ENCODE measurements at regions not wholly inside any gene's neighbourhood (a gene's known extent, or its start where the extent isn't known, plus 50 kb on each side); places are given as distances from the start of the nearest gene placed in this dataset.
"Not testable (repeated sequence)": the region's sequence is repeated elsewhere in the genome, so short reads cannot be mapped to it uniquely, and the experiment has no call there.

DNA sequence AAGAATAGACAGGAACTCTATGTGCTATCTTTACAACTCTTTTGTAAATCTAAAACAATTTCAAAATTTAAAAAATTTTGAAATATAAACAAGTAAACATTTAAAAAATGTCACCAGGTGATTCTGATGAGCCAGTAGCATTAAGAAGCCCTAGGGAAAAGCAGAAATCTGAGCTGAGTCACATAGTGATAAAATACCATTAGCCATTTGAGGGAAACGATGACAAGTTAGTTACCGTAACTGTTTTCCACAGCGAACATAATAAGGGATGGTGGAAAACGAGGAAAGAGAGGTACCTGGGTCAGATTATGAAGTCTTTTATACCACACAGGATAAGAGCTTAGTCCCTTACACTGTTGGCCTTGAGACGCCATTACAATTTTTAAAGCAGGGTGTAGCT is 55.5 kb downstream of the PRR15 start:
- DNase-seq (ENCODE audit: insufficient read length) = no peak
- no peak for TF ChIP-seq TAF1 (IDR thresholded peaks at IDR 0.05; ENCODE audit: borderline replicate concordance, low read depth, low read length)
- no peak for TF ChIP-seq POLR2A (IDR thresholded peaks at IDR 0.05; ENCODE audit: low read depth, low read length)
- TF ChIP-seq POLR2AphosphoS5 (IDR thresholded peaks at IDR 0.05; ENCODE audit: low read depth, low read length) = no peak
- no peak for FAIRE-seq

GRCh38 chr7:29619848-29620555 is 56.4 kb downstream of the PRR15 start:
- TF ChIP-seq TAF1 (IDR thresholded peaks at IDR 0.05; ENCODE audit: borderline replicate concordance, low read depth, low read length) (no peak), POLR2AphosphoS5 (IDR thresholded peaks at IDR 0.05; ENCODE audit: low read depth, low read length) (no peak), POLR2A (IDR thresholded peaks at IDR 0.05; ENCODE audit: low read depth, low read length) (no peak)
- no peak for FAIRE-seq

GRCh38 chr7:29620556-29620930 is 56.9 kb downstream of the PRR15 start:
- no peak for FAIRE-seq
- no peak for DNase-seq (ENCODE audit: insufficient read length)
- TF ChIP-seq TAF1 (IDR thresholded peaks at IDR 0.05; ENCODE audit: borderline replicate concordance, low read depth, low read length) (no peak), POLR2AphosphoS5 (IDR thresholded peaks at IDR 0.05; ENCODE audit: low read depth, low read length) (no peak), POLR2A (IDR thresholded peaks at IDR 0.05; ENCODE audit: low read depth, low read length) (no peak)

More at GRCh38 chr7:29619848-29620555, 56.4 kb downstream of the PRR15 start:
- no peak for DNase-seq (ENCODE audit: insufficient read length)

DNA sequence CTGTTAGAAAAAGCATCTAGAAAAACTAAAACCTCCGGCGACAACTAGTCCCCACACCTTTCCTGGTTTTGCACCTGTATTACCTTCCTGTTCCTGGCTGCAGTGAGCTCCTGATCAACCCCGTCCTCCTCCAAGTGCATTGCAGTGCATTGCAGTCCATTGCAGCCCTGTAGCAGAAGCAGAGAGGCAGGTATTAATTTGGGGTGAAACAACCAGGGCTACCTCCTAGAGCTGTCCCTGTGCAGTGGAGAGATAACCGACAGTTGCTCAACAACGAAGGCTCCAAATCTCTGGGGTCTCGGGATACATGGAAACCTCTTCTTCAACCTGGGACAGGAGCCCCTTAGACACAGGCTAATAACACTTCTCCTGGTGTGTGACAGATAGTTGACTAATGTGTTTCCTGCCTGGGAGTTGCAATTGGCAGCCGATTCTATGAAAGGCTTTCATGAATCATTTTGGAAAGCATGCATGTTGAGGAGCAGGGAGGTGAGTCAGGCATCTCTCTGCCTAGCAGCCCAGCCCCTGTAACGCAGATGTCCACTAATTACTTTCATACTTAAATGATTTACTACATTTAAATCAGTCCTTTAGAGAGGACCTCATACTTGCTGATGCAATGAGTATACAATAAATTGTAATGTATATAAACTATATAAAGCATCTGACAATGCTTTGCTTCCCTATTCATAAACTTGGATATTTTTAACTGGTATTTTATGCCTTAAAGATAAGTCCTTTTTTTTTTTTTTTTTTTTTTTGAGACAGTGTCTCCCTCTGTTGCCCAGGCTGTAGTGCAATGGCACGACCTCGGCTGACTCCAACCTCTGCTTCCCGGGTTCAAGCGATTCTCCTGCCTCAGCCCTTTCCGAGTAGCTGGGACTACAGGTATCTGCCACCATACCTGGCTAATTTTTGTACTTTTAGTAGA is 59.0 kb downstream of the PRR15 start:
- TF ChIP-seq POLR2A (IDR thresholded peaks at IDR 0.05; ENCODE audit: low read depth, low read length) = no peak
- no peak for TF ChIP-seq POLR2AphosphoS5 (IDR thresholded peaks at IDR 0.05; ENCODE audit: low read depth, low read length)
- no peak for TF ChIP-seq TAF1 (IDR thresholded peaks at IDR 0.05; ENCODE audit: borderline replicate concordance, low read depth, low read length)
- DNase-seq (ENCODE audit: insufficient read length) (no peak), FAIRE-seq (no peak)

DNA sequence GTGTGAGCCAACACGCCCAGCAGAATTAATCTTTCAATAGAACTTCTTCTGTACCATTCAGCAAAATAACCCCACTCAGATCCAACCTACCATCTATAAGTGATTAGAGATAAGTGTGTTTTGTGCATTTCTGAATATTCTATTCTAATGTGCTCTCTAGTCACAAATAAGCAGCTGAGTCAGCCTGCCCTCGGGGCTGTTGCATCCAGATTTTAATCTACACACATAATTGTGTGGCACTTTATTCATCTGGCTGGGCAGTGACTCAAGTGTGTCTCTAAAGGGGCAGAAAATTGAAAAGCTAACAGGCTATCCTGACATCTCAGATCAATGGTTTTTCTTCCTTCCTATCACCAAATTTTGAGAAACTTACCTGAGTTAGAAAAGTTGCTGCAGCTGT is 60.3 kb downstream of the PRR15 start:
- FAIRE-seq = no peak
- TF ChIP-seq POLR2A (IDR thresholded peaks at IDR 0.05; ENCODE audit: low read depth, low read length) (no peak), TAF1 (IDR thresholded peaks at IDR 0.05; ENCODE audit: borderline replicate concordance, low read depth, low read length) (no peak), POLR2AphosphoS5 (IDR thresholded peaks at IDR 0.05; ENCODE audit: low read depth, low read length) (no peak)

GRCh38 chr7:29626730-29627129 is 63.1 kb downstream of the PRR15 start:
- no peak for DNase-seq (ENCODE audit: insufficient read length)
- no peak for TF ChIP-seq TAF1 (IDR thresholded peaks at IDR 0.05; ENCODE audit: borderline replicate concordance, low read depth, low read length)
- TF ChIP-seq POLR2A (IDR thresholded peaks at IDR 0.05; ENCODE audit: low read depth, low read length) = no peak
- no peak for TF ChIP-seq POLR2AphosphoS5 (IDR thresholded peaks at IDR 0.05; ENCODE audit: low read depth, low read length)
- FAIRE-seq = no peak

More for the DNA sequence above, 60.3 kb downstream of the PRR15 start:
- no peak for DNase-seq (ENCODE audit: insufficient read length)

- no peak for TF ChIP-seq POLR2A (IDR thresholded peaks at IDR 0.05; ENCODE audit: low read depth, low read length)
- no peak for TF ChIP-seq TAF1 (IDR thresholded peaks at IDR 0.05; ENCODE audit: borderline replicate concordance, low read depth, low read length)
- no peak for TF ChIP-seq POLR2AphosphoS5 (IDR thresholded peaks at IDR 0.05; ENCODE audit: low read depth, low read length)
- FAIRE-seq (no peak), DNase-seq (ENCODE audit: insufficient read length) (no peak)
Observed at GRCh38 chr7:29627631-29628030, 64.0 kb downstream of the PRR15 start.

- DNase-seq (ENCODE audit: insufficient read length) = no peak
- no peak for FAIRE-seq
- TF ChIP-seq POLR2AphosphoS5 (IDR thresholded peaks at IDR 0.05; ENCODE audit: low read depth, low read length) (no peak), POLR2A (IDR thresholded peaks at IDR 0.05; ENCODE audit: low read depth, low read length) (no peak), TAF1 (IDR thresholded peaks at IDR 0.05; ENCODE audit: borderline replicate concordance, low read depth, low read length) (no peak)
Observed at GRCh38 chr7:29629507-29629906, 65.9 kb downstream of the PRR15 start.

DNA sequence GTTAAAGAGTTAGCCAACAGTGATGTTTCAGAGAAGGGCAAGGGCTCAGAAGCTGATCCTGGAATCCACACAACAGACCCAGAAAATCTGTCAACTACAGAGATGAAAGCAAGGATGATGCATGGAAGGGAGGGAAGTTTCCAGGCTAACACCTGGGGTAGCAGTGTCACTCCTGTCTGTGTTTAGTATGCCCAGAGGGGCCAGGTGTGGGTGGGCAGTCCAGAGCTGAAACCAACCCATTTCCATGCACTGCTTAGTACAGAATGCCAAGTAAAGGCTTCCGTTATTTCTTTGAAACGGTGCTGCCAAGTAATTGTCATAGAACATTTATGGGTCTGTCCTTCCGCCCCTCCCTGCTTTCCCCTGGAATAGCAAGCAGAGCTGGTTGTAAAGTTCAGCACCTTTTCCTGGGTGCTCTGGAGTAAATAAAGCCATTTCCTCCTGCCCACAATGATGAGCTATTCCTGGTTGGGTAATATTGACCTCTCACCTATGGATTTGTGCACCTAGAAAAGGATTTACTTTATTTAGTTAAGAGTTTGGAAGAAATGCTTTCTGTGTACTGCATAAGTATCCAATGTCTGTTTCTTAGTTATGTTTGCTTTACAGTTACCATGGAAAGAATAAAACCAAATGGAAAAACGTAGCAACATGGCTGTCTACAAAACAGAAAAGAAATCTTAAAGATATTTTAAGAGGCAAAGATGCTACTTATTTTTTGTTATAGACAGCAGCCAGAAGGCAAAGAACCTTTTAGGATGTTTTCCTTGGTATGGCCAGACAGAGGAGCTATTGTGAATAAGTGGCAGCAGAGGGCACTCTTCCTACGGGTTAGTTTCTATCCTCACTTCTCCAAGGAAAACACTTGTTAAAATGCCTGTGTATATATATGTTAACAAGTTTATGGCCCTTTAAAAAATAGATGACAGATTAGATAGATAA is 71.7 kb downstream of the PRR15 start:
- FAIRE-seq; DNase-seq (ENCODE audit: insufficient read length): not testable (repeated sequence)

GRCh38 chr7:29636009-29636351 is 72.3 kb downstream of the PRR15 start:
- FAIRE-seq (no peak), DNase-seq (ENCODE audit: insufficient read length) (no peak)
- TF ChIP-seq POLR2AphosphoS5 (IDR thresholded peaks at IDR 0.05; ENCODE audit: low read depth, low read length) (no peak), TAF1 (IDR thresholded peaks at IDR 0.05; ENCODE audit: borderline replicate concordance, low read depth, low read length) (no peak), POLR2A (IDR thresholded peaks at IDR 0.05; ENCODE audit: low read depth, low read length) (no peak)

DNA sequence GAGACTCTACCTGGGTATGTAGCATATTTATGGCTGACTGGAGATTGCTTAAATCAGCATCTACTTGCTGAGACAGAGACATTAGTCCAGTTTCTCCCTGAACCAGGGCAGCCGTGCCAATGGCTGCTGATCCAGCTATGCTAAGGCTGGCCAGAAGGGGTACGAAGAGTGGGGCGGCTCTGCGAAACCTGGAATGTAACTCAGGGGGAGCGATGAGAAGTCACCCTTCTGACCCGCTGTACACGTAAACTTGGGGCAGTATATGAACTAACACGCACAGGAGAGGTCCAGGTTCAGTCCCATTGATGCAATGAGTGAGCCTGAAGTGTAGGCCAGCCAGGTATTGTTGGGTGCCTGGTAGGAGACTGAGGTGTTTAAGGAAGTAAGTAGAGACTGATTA is 73.7 kb downstream of the PRR15 start:
- FAIRE-seq (no peak), DNase-seq (ENCODE audit: insufficient read length) (no peak)
- TF ChIP-seq POLR2AphosphoS5 (IDR thresholded peaks at IDR 0.05; ENCODE audit: low read depth, low read length) (no peak), TAF1 (IDR thresholded peaks at IDR 0.05; ENCODE audit: borderline replicate concordance, low read depth, low read length) (no peak), POLR2A (IDR thresholded peaks at IDR 0.05; ENCODE audit: low read depth, low read length) (no peak)

DNA sequence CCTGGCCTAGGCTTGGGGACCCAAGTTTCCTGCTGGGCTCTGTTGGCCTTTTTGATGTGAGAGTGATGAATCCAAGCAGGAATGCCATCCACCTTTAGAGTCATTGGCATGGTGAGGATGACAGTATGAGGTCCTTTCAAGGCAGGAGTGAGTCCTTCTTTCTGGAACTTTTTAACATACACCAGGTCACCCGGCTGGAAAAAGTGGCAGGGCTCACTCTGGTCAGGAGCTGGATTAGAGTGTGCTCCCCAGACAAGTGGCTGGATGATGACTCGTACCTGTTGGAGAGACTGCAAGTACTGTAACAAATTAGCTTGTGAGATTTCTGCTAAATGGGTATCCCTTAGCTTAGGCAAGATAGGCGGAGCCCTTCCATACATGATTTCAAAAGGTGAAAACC is 75.2 kb downstream of the PRR15 start:
- not testable (repeated sequence) for FAIRE-seq; DNase-seq (ENCODE audit: insufficient read length)
